ENCODE measurements at regions not wholly inside any gene's neighbourhood (a gene's known extent, or its start where the extent isn't known, plus 50 kb on each side); places are given as distances from the start of the nearest gene placed in this dataset.
A peak's percentile ranks its signal among the peaks of the same experiment; 100 is the strongest.

DNA sequence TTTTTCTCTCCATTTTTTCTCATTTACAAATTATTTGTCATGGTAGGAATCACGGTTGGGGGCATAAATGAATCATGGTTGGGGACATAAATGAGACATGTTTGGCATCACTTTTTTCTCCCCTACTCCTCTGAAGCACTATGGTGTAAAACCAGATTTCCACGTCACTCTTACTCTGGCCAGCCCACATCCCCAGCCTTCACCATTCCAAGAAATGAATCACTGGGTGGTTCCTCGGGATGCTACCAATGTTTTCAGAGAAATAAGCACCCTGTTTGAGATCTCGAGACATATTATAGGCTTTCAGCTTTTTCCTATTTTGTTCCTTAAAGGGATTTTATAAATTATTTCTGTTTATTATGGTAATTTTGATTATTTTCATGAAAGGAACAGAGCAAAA is 155.0 kb upstream of the SLC8A1 start:
- no peak for DNase-seq (ENCODE audit: extremely low read depth, low read depth)
- TF ChIP-seq, protein P1, sequence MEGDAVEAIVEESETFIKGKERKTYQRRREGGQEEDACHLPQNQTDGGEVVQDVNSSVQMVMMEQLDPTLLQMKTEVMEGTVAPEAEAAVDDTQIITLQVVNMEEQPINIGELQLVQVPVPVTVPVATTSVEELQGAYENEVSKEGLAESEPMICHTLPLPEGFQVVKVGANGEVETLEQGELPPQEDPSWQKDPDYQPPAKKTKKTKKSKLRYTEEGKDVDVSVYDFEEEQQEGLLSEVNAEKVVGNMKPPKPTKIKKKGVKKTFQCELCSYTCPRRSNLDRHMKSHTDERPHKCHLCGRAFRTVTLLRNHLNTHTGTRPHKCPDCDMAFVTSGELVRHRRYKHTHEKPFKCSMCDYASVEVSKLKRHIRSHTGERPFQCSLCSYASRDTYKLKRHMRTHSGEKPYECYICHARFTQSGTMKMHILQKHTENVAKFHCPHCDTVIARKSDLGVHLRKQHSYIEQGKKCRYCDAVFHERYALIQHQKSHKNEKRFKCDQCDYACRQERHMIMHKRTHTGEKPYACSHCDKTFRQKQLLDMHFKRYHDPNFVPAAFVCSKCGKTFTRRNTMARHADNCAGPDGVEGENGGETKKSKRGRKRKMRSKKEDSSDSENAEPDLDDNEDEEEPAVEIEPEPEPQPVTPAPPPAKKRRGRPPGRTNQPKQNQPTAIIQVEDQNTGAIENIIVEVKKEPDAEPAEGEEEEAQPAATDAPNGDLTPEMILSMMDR (IDR thresholded peaks at IDR 0.05; ENCODE audit: low read depth, low read length): no peak

DNA sequence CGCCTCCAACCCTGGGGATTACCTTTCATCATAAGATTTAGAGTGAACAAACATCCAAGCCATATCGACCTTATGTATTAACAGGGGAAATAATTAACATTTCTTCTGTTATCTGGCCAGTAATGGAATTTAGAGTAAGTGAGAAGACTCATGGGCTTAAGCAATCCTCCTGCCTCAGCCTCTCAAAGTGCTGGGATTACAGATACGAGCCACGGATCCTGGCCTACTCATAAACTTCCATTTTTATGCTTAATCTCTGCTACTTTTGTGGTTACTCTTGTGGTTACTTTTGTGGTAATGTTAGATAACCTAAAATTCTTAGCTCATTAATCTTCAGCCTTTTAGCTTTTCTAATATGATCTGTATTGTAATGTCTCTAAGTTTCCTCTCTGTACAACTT is 159.3 kb upstream of the SLC8A1 start:
- DNase-seq (ENCODE audit: extremely low read depth, low read depth): no peak
- TF ChIP-seq, protein P1 (IDR thresholded peaks at IDR 0.05; ENCODE audit: low read depth, low read length): no peak

DNA sequence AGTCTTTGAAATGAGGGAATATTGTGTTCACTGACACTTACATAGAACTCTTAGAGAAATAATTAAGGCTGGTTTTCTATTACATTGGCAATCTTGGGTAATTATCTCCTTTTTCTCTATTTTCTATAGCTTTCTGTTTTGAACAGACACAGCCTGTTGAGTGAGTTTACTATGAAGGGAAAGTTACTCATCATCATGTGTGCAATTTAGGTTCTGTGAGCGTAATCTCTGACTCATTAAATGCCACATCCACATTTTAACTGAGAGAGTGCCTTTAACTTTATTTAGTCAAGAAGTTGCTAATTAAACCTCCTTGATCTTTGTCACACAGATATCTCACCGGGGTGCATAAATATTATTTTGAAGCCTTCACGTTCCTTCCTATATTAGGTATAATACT is 174.0 kb upstream of the SLC8A1 start:
- TF ChIP-seq, protein P1 (IDR thresholded peaks at IDR 0.05; ENCODE audit: low read depth, low read length): no peak
- peak; percentile 16 for DNase-seq (ENCODE audit: extremely low read depth, low read depth)

DNA sequence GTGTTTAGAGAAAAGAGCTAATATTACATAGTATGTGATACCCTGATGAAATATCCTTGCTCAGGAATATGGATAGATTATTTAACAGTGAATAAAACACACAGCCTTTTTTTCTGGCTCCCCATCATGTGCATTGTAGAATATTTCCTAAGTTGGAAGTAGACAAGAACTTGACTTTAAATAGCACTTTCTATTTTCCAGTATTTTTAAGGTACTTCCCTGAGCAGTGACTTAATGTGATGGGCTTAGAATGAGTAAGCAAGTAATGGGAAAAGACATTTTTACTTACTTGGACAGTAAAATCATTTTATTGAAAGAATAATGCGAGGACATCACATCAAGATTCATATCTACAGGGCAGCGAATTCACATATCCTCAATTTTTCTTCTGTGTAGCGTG is 176.7 kb upstream of the SLC8A1 start:
- TF ChIP-seq, protein P1 (IDR thresholded peaks at IDR 0.05; ENCODE audit: low read depth, low read length): no peak
- DNase-seq (ENCODE audit: extremely low read depth, low read depth): no peak

DNA sequence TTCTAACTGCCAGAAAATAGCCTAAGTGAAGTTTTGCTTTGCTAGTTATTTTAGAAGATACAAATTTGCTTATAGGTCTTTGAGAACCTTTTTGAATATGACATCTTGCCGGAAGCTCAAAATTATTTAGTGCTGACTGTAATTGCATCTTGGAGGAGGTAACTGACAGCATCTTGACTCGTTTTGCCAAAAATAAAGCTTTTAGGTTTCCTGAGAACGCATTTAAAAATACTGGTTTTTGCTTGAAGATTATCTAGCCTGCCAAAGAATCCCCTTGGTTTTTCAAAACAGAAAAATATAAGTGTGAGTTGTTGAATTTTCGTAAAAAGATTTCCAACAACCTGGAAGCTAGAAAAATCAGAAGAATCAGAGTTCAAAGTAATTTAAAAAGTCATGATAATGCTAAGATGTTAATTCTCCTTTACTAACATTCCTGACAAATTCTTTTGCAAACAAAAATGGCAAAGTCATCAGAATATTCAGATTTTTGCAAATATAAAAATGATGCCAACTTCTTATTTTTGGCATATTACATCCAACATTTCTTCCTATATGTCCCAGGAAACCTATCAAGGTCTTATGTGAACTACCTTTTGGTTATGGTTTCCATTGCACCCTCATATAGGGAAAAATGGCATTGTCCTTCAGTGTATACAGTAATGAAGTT is 178.0 kb upstream of the SLC8A1 start:
- TF ChIP-seq, protein P1 (IDR thresholded peaks at IDR 0.05; ENCODE audit: low read depth, low read length): no peak
- DNase-seq (ENCODE audit: extremely low read depth, low read depth): no peak

DNA sequence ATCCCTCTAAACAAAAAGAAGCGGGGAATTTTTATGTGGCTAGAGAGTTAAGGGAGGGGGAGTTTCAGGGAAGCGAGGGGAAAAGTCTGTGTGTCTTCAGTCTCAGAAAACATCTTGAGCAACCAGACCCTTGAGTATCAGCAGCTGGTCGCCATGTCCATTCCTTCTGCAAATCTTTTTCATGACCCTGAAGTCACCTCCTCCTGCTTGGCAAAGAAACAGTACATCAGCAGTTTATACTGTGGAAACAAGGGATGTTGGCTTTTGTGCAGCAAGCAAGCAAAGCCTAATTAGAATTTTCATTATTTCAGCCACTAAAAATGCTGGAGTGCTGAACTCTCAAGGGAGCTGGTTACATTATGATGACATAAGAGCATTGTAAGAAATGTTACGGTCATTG is 187.4 kb upstream of the SLC8A1 start:
- no peak for DNase-seq (ENCODE audit: extremely low read depth, low read depth)

DNA sequence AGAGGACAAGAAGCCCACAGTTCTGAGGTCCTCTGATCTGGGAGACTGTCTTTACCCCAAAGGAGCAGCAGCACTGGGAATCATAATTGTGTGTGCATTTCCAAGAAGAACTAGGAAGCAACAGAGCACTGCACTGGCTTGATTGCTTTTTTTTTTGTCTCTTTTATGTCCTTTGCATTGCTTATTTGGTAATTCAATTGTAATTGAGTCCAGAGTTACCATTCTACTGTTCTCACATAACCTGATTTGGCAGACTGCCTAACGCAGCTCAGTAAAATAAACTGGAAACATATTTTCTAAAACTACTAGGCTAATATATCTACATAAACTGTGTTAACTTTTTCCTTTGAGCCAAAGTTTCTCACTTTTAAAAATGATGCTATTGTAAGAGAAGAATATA is 190.3 kb upstream of the SLC8A1 start:
- DNase-seq (ENCODE audit: extremely low read depth, low read depth): peak; percentile 65
- TF ChIP-seq, protein P1 (IDR thresholded peaks at IDR 0.05; ENCODE audit: low read depth, low read length): no peak

More for the DNA sequence above, 187.4 kb upstream of the SLC8A1 start:
- TF ChIP-seq, protein P1 (IDR thresholded peaks at IDR 0.05; ENCODE audit: low read depth, low read length): no peak

All from AG09319 (cell line).